ENCODE measurements at regions not wholly inside any gene's neighbourhood (a gene's known extent, or its start where the extent isn't known, plus 50 kb on each side); places are given as distances from the start of the nearest gene placed in this dataset.

- no peak for DNase-seq (ENCODE audit: low read depth in 2 of 2)
These were observed 50.3 kb upstream of the FNDC1 start for GRCh38 chr6:159118924-159119323.

- no peak for DNase-seq (ENCODE audit: low read depth in 2 of 2)
These were observed 51.6 kb upstream of the FNDC1 start for GRCh38 chr6:159117563-159117962.

- DNase-seq (ENCODE audit: low read depth in 2 of 2) = no peak
These were observed 52.2 kb upstream of the FNDC1 start for GRCh38 chr6:159117046-159117445.

- no peak for DNase-seq (ENCODE audit: low read depth in 2 of 2)
These were observed 52.9 kb upstream of the FNDC1 start for GRCh38 chr6:159116343-159116742.

- DNase-seq (ENCODE audit: low read depth in 2 of 2) = no peak
These were observed 54.6 kb upstream of the FNDC1 start for GRCh38 chr6:159114569-159114968.

- DNase-seq (ENCODE audit: low read depth in 2 of 2) = no peak
These were observed 56.0 kb upstream of the FNDC1 start for GRCh38 chr6:159113223-159113622.

- DNase-seq (ENCODE audit: low read depth in 2 of 2) = no peak
These were observed 56.5 kb upstream of the FNDC1 start for GRCh38 chr6:159112714-159113113.

GRCh38 chr6:159110748-159111147 lies 58.5 kb upstream of the FNDC1 start:
- DNase-seq (ENCODE audit: low read depth in 2 of 2) = no peak

GRCh38 chr6:159110013-159110412 lies 59.2 kb upstream of the FNDC1 start:
- DNase-seq (ENCODE audit: low read depth in 2 of 2) = no peak

- DNase-seq (ENCODE audit: low read depth in 2 of 2) = no peak
These were observed 59.8 kb upstream of the FNDC1 start for GRCh38 chr6:159109391-159109790.

GRCh38 chr6:159108426-159108985 lies 60.7 kb upstream of the FNDC1 start:
- DNase-seq (ENCODE audit: low read depth in 2 of 2) = no peak

- no peak for DNase-seq (ENCODE audit: low read depth in 2 of 2)
These were observed 61.5 kb upstream of the FNDC1 start for GRCh38 chr6:159107451-159108260.

GRCh38 chr6:159106627-159107241 lies 61.9 kb upstream of the TAGAP start:
- peak in 1 of 2 experiments; percentile 26 for DNase-seq (ENCODE audit: low read depth in 2 of 2)

GRCh38 chr6:159105716-159106115 lies 60.9 kb upstream of the TAGAP start:
- no peak for DNase-seq (ENCODE audit: low read depth in 2 of 2)

GRCh38 chr6:159104931-159105330 lies 60.1 kb upstream of the TAGAP start:
- DNase-seq (ENCODE audit: low read depth in 2 of 2) = no peak

GRCh38 chr6:159104163-159104925 lies 59.6 kb upstream of the TAGAP start:
- peak in 1 of 2 experiments; percentile 9 for DNase-seq (ENCODE audit: low read depth in 2 of 2)

- DNase-seq (ENCODE audit: low read depth in 2 of 2) = no peak
These were observed 58.8 kb upstream of the TAGAP start for GRCh38 chr6:159103396-159104162.

GRCh38 chr6:159102373-159103160 lies 57.8 kb upstream of the TAGAP start:
- no peak for DNase-seq (ENCODE audit: low read depth in 2 of 2)

- no peak for DNase-seq (ENCODE audit: low read depth in 2 of 2)
These were observed 56.9 kb upstream of the TAGAP start for GRCh38 chr6:159101656-159102055.

GRCh38 chr6:159100395-159101182 lies 55.8 kb upstream of the TAGAP start:
- DNase-seq (ENCODE audit: low read depth in 2 of 2) = no peak
